Parathyroid adenoma (tissue), 2 donors: ENCODE measurements at regions not wholly inside any gene's neighbourhood (a gene's known extent, or its start where the extent isn't known, plus 50 kb on each side); places are given as distances from the start of the nearest gene placed in this dataset.

Source experiments
- H2AFZ ChIP-seq: fragments of 300-600 bp; sonication (generic); one replicate; pipeline ENCODE4 v1.7.0; 2017; ENCODE audit warnings: antibody characterized with exemption, mild to moderate bottlenecking
- H3K27ac ChIP-seq: fragments of 300-600 bp; sonication (generic); one replicate; pipeline ENCODE4 v1.7.0; 2017
- H3K27me3 ChIP-seq: fragments of 300-600 bp; sonication (generic); one replicate; pipeline ENCODE4 v1.7.0; 2017; ENCODE audit warnings: low read length; ENCODE audit not compliant: control insufficient read depth, insufficient read depth
- H3K36me3 ChIP-seq: fragments of 300-600 bp; sonication (generic); one replicate; pipeline ENCODE4 v1.7.0; 2017; ENCODE audit warnings: low read length; ENCODE audit not compliant: control insufficient read depth, insufficient read depth
- H3K4me1 ChIP-seq: fragments of 300-600 bp; sonication (generic); one replicate; pipeline ENCODE4 v1.7.0; 2017; ENCODE audit warnings: control low read depth
- H3K4me2 ChIP-seq: fragments of 300-600 bp; sonication (generic); one replicate; pipeline ENCODE4 v1.7.0; 2017; ENCODE audit warnings: low read length
- H3K4me3 ChIP-seq: fragments of 300-600 bp; sonication (generic); one replicate; pipeline ENCODE4 v1.7.0; 2017; ENCODE audit warnings: low read depth, low read length
- H3K79me2 ChIP-seq: fragments of 300-600 bp; sonication (generic); one replicate; pipeline ENCODE4 v1.7.0; 2017; ENCODE audit warnings: control low read depth
- H3K9ac ChIP-seq: fragments of 300-600 bp; sonication (generic); one replicate; pipeline ENCODE4 v1.7.0; 2017; ENCODE audit warnings: mild to moderate bottlenecking
- H3K9me3 ChIP-seq: fragments of 300-600 bp; sonication (generic); one replicate; pipeline ENCODE4 v1.7.0; 2017; ENCODE audit warnings: low read length; ENCODE audit not compliant: control insufficient read depth
- CTCF ChIP-seq: fragments of 300-600 bp; sonication (generic); IDR thresholded peaks from one replicate; pipeline ENCODE4 v1.7.0; 2017; ENCODE audit warnings: antibody characterized with exemption, mild to moderate bottlenecking
- donor health status: primary hyperparathyroidism.

GRCh38 chr19:28841531-28841930 lies 371.4 kb downstream of the UQCRFS1 start:
- Histone ChIP-seq H2AFZ (no peak overlapping the region), H3K36me3 (no peaks in the 10 kb centered on the region), H3K9me3 (no peaks in the 10 kb centered on the region), H3K27me3 (no peaks in the 10 kb centered on the region), H3K79me2 (no peaks in the 10 kb centered on the region), H3K4me2 (no peak overlapping the region), H3K4me1 (no peaks in the 10 kb centered on the region), H3K9ac (no peak overlapping the region), H3K4me3 (no peak overlapping the region), H3K27ac (no peak overlapping the region)
- no peak for TF ChIP-seq CTCF

- Histone ChIP-seq H3K9ac (no peak overlapping the region), H3K36me3 (no peaks in the 10 kb centered on the region), H3K4me3 (no peak overlapping the region), H3K79me2 (no peaks in the 10 kb centered on the region), H3K4me1 (no peaks in the 10 kb centered on the region), H3K27ac (no peak overlapping the region), H3K9me3 (no peaks in the 10 kb centered on the region), H3K4me2 (no peak overlapping the region), H3K27me3 (no peaks in the 10 kb centered on the region), H2AFZ (no peak overlapping the region)
- no peak for TF ChIP-seq CTCF
These were observed 372.1 kb downstream of the UQCRFS1 start for GRCh38 chr19:28840891-28841290.

- TF ChIP-seq CTCF: no peak
- Histone ChIP-seq H3K4me2 (no peak overlapping the region), H3K4me3 (no peak overlapping the region), H3K27ac (no peak overlapping the region), H3K9me3 (no peaks in the 10 kb centered on the region), H3K4me1 (no peaks in the 10 kb centered on the region), H3K27me3 (no peaks in the 10 kb centered on the region), H3K36me3 (no peaks in the 10 kb centered on the region), H3K79me2 (no peaks in the 10 kb centered on the region), H2AFZ (no peak overlapping the region), H3K9ac (no peak overlapping the region)
These were observed 373.5 kb downstream of the UQCRFS1 start for GRCh38 chr19:28839455-28839854.

- H3K4me1 ChIP-seq: no peaks in the 10 kb centered on the region
- H3K27ac ChIP-seq: no peak overlapping the region
- no peaks in the 10 kb centered on the region for H3K36me3 ChIP-seq
- no peaks in the 10 kb centered on the region for H3K79me2 ChIP-seq
- no peak for TF ChIP-seq CTCF
- no peak overlapping the region for H2AFZ ChIP-seq
- H3K27me3 ChIP-seq: no peaks in the 10 kb centered on the region
- no peak overlapping the region for H3K4me3 ChIP-seq
- H3K9me3 ChIP-seq: no peaks in the 10 kb centered on the region
- H3K4me2 ChIP-seq: no peak overlapping the region
- no peak overlapping the region for H3K9ac ChIP-seq
These were observed 374.0 kb downstream of the UQCRFS1 start for GRCh38 chr19:28838909-28839308.

DNA sequence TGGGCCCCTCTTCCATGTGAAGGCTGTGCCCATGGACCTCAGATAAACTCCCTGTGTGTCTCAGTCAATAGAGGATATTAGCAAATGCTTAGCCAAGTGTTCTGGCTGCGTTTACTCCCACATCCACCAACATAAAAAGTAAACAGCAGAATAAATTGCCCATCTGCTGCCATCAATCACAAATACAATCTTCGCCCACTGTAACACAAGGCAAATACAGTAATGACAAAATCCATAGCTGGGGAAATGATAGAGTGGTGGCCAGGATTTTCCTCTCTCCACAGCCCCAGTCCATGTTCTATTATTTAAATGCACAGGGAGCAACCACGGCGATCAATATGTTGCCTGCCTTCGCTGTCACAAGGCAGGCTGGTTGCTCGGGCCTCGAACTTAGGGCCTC lies 376.5 kb downstream of the UQCRFS1 start:
- Histone ChIP-seq H3K4me3 (no peak overlapping the region), H3K27me3 (no peaks in the 10 kb centered on the region), H3K9ac (no peak overlapping the region), H3K27ac (no peak overlapping the region), H3K4me2 (no peak overlapping the region), H3K79me2 (no peaks in the 10 kb centered on the region), H3K9me3 (no peaks in the 10 kb centered on the region), H3K36me3 (no peaks in the 10 kb centered on the region), H3K4me1 (no peaks in the 10 kb centered on the region), H2AFZ (no peak overlapping the region)
- no peak for TF ChIP-seq CTCF
